ENCODE measurements at regions not wholly inside any gene's neighbourhood (a gene's known extent, or its start where the extent isn't known, plus 50 kb on each side); places are given as distances from the start of the nearest gene placed in this dataset.

GRCh38 chr2:217494557-217494956 lies 508.2 kb downstream of the TNS1 start:
- TF ChIP-seq FOSL2 (IDR thresholded peaks at IDR 0.05; ENCODE audit: borderline replicate concordance, low read depth) (no peak), CTCF (IDR thresholded peaks at IDR 0.05) (no peak), RAD21 (IDR thresholded peaks at IDR 0.05; ENCODE audit: low read length) (no peak), POLR2AphosphoS5 (IDR thresholded peaks at IDR 0.05; ENCODE audit: low read depth, low read length) (no peak), RFX5 (IDR thresholded peaks at IDR 0.05; ENCODE audit: low read length) (no peak)
